ENCODE measurements at regions not wholly inside any gene's neighbourhood (a gene's known extent, or its start where the extent isn't known, plus 50 kb on each side); places are given as distances from the start of the nearest gene placed in this dataset.

GRCh38 chr6:22513667-22514066, 55.7 kb upstream of the HDGFL1 start:
- DNase-seq, result no peak
- Histone ChIP-seq H3K36me3 (ENCODE audit: low read depth, missing control alignments) (no peaks in the 10 kb centered on the region), H3K4me1 (no peaks in the 10 kb centered on the region), H3K4me3 (no peak overlapping the region), H3K27ac (no peak overlapping the region), H3K27me3 (no peaks in the 10 kb centered on the region), H3K9me3 (no peaks in the 10 kb centered on the region)
- WGBS, 2 donors, result 93 to 96% methylated on average over 8 to 9 of the region's 9 CpGs
- intact Hi-C loops (cut with DNase I; ENCODE audit: low total_unique reads), result no loop called here
- no peak for TF ChIP-seq CTCF (IDR thresholded peaks at IDR 0.05)
- TF ChIP-seq POLR2A (IDR thresholded peaks at IDR 0.05), result no peak

GRCh38 chr6:22519237-22519636, 50.1 kb upstream of the HDGFL1 start:
- TF ChIP-seq CTCF (IDR thresholded peaks at IDR 0.05) (no peak), POLR2A (IDR thresholded peaks at IDR 0.05) (no peak)
- no peaks in the 10 kb centered on the region for H3K9me3 ChIP-seq
- intact Hi-C loops (cut with DNase I; ENCODE audit: low total_unique reads), result no loop called here

More at GRCh38 chr6:22519237-22519636, 50.1 kb upstream of the HDGFL1 start:
- WGBS, 2 donors, result 89 to 97% methylated on average over 2 of the region's 2 CpGs
- H3K27me3 ChIP-seq, result no peaks in the 10 kb centered on the region
- no peaks in the 10 kb centered on the region for H3K36me3 ChIP-seq (ENCODE audit: low read depth, missing control alignments)
- no peak overlapping the region for H3K27ac ChIP-seq
- no peak for DNase-seq
- H3K4me1 ChIP-seq, result no peaks in the 10 kb centered on the region
- H3K4me3 ChIP-seq, result no peak overlapping the region

Data from testis (tissue), 2 donors.